IPS DF 6.9 (cell line): ENCODE measurements at regions not wholly inside any gene's neighbourhood (a gene's known extent, or its start where the extent isn't known, plus 50 kb on each side); places are given as distances from the start of the nearest gene placed in this dataset.
"Not testable (repeated sequence)": the region's sequence is repeated elsewhere in the genome, so short reads cannot be mapped to it uniquely, and the experiment has no call there.

Source experiments
- DNase-seq: peaks from one replicate; pipeline ENCODE4 v3.0.0-alpha.2; 2013; ENCODE audit warnings: low read depth, low spot score
- H3K27ac ChIP-seq: one replicate; pipeline ENCODE4 v1.5.1; 2013; ENCODE audit warnings: low read length, control low read depth
- H3K27me3 ChIP-seq: 2 replicates; pipeline ENCODE4 v1.6.1; 2013; ENCODE audit warnings: mild to moderate bottlenecking, low read length; ENCODE audit not compliant: control insufficient read depth, insufficient read depth
- H3K36me3 ChIP-seq: 2 replicates; pipeline ENCODE4 v1.6.1; 2013; ENCODE audit warnings: low read length; ENCODE audit not compliant: control insufficient read depth, insufficient read depth
- H3K4me1 ChIP-seq: 2 replicates; pipeline ENCODE4 v1.6.1; 2013; ENCODE audit warnings: low read length; ENCODE audit not compliant: control insufficient read depth, insufficient read depth
- H3K4me3 ChIP-seq: 2 replicates; pipeline ENCODE4 v1.5.1; 2013; ENCODE audit warnings: mild to moderate bottlenecking, low read length
- H3K9me3 ChIP-seq: 2 replicates; pipeline ENCODE4 v1.6.1; 2013; ENCODE audit warnings: low read length, inconsistent platforms; ENCODE audit not compliant: control insufficient read depth, insufficient read depth
- WGBS: extraction: QIAGEN DNeasy Blood & Tissue Kit; methylation state at CpG from one replicate; pipeline ENCODE4 v1.1.7; 2013; ENCODE audit warnings: mixed read lengths, missing lambda C conversion rate; ENCODE audit not compliant: insufficient read length, insufficient coverage; 5-methylcytosine and 5-hydroxymethylcytosine counted together

DNA sequence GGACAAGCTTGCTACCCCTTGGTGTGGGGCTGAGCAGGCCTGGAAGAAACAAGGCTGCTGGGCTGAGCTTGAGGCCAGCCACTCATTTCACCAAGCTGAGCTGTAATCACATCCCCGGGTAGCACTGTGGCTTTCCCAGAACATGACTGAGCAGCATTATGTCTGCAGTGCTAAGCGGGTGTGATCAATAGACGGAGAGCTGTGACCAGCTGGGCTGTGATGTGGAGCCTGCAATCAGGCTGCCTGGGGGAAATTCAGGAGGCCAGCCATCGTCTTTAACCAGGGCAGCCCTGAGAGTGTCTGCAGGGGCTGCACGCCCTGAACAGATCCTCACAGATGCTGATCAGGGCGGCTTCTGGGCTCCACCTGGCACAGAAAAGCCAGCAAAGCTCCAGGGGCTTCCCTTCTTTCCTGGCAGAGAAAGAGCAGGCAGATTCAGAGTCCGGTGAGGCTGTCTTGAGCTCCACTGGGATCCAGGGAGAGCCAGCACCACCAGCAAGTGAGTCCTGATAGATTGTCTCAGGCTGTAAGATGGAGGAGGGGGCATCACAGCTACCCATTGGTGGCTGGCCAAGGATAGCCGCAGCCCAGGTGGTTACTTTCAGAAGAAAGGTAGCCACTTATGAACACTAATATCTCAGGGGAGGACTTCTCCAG is 165.9 kb downstream of the NRN1 start:
- Histone ChIP-seq H3K4me1 (no peaks in the 10 kb centered on the region), H3K27me3 (peaks cover 7% of the 10 kb centered on the region; the same call in 1 of the 2 replicates), H3K4me3 (no peak overlapping the region), H3K36me3 (no peaks in the 10 kb centered on the region), H3K9me3 (no peaks in the 10 kb centered on the region; the same call in 1 of the 2 replicates), H3K27ac (no peak overlapping the region)
- no peak for DNase-seq
- WGBS, result no CpG with 5 or more reads among the region's 8 CpGs

GRCh38 chr6:5838656-5839396 is 167.9 kb downstream of the NRN1 start:
- WGBS, result no CpG with 5 or more reads among the region's 8 CpGs
- no peaks in the 10 kb centered on the region; the same call in 1 of the 2 replicates for H3K27me3 ChIP-seq
- no peak for DNase-seq
- H3K9me3 ChIP-seq, result no peaks in the 10 kb centered on the region
- no peaks in the 10 kb centered on the region for H3K36me3 ChIP-seq
- H3K4me1 ChIP-seq, result no peaks in the 10 kb centered on the region
- no peak overlapping the region for H3K27ac ChIP-seq
- H3K4me3 ChIP-seq, result no peak overlapping the region

DNA sequence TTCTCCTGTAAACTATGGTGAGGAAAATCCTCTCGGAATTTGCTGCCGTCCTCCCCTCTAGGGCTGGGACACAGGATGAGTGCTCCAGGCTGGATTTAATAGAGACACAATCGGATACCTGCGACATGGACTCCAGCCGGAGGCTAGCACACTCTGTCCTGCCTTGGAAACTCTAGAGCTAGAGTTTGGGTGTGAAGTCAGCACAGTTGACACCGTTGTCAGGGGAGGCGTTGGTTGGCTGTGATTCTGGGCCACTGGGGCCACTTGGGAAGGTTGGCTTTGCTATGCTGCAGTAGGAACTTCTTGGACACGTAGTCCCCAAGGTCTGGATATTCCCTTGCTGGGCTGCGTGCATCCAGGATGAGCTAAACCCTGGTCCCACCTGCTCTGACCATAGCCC is 169.4 kb downstream of the NRN1 start:
- no peaks in the 10 kb centered on the region; the same call in 1 of the 2 replicates for H3K9me3 ChIP-seq
- WGBS, result no CpG with 5 or more reads among the region's 9 CpGs
- no peak overlapping the region for H3K27ac ChIP-seq
- H3K4me3 ChIP-seq, result no peak overlapping the region
- H3K27me3 ChIP-seq, result no peaks in the 10 kb centered on the region; the same call in 1 of the 2 replicates
- H3K4me1 ChIP-seq, result no peaks in the 10 kb centered on the region
- DNase-seq, result no peak
- H3K36me3 ChIP-seq, result no peaks in the 10 kb centered on the region

GRCh38 chr6:5836597-5836996 is 170.1 kb downstream of the NRN1 start:
- not testable (repeated sequence) for H3K27me3 ChIP-seq, H3K27ac ChIP-seq, DNase-seq, H3K9me3 ChIP-seq, H3K4me1 ChIP-seq, H3K36me3 ChIP-seq, H3K4me3 ChIP-seq
- WGBS, result no CpG with 5 or more reads among the region's 5 CpGs

DNA sequence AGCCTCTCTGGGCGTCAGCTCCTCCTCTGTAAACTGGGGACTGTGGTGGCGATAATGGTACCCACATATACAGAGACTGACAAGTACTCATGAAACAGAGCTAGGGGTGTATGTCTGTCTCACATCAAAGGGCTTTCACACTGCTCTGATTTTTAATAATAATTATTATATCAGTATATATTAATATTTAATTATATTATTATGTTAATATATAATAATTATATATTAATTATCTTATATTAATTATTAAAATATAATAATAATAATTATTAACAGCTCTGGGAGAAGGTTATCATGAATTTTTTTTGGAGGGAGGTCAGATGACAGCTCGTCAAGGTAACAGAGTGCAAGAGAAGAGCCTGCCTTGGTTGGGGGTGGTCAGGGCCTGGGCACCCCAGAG is 173.6 kb downstream of the NRN1 start:
- no peaks in the 10 kb centered on the region for H3K4me1 ChIP-seq
- DNase-seq, result no peak
- WGBS, result no CpG with 5 or more reads among the region's 3 CpGs
- no peaks in the 10 kb centered on the region for H3K27me3 ChIP-seq
- H3K27ac ChIP-seq, result no peak overlapping the region
- H3K9me3 ChIP-seq, result no peaks in the 10 kb centered on the region; the same call in 1 of the 2 replicates
- no peaks in the 10 kb centered on the region for H3K36me3 ChIP-seq
- H3K4me3 ChIP-seq, result no peak overlapping the region

DNA sequence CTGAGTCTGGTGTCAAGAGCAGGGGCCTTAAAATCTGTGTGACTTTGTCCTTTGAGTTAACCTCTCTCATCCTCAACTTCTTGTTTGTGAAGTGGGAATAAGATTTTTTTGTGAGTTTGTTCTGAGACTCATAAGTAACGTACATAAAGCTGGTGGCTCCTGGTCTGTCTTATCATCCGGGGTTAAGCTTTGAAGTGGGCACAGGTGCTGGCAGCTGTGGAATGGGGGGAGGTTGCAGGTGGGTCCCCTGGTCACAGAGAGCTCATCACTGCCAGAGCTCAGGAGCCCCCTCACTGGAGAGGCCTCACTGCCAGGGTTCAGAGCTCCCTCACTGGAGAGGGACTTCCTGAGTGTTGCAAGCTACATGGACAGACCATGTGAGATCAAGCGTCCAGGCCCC is 174.1 kb downstream of the NRN1 start:
- no CpG with 5 or more reads among the region's 3 CpGs for WGBS
- H3K27ac ChIP-seq, result no peak overlapping the region

DNA sequence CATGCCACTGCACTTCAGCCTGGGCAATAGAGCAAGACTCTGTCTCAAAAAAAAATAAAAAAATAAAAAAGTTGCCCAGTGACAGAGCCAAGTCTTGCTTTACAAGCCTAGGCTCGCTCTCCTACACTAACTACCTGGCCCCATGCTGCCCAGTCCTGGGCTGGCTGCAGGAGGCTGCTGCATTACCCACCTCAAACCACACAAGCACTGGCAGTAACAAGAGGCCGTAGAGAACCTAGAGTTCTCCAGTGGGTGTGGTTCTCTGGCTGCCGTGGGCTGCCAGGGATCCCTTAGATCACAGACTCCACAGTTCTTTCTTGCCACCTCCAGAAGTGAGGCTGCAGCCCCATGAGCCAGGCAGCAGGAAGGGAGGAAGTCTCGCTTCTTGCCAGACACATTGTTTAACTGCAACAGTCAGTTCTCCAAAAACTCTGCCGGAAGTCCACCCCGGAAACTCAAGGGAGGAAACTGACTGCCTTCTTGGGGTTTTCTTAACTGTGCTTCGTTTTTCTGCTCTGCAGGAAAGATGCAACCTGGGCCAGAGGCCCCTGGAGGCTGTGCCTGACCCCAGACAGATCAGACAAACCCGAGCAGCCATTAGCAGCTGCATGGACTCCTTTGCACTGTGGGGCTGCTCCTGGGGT is 175.4 kb downstream of the NRN1 start:
- H3K27me3 ChIP-seq, DNase-seq, H3K27ac ChIP-seq, H3K9me3 ChIP-seq, H3K4me1 ChIP-seq, H3K4me3 ChIP-seq, H3K36me3 ChIP-seq: not testable (repeated sequence)
- WGBS, result no CpG with 5 or more reads among the region's 8 CpGs

More for the DNA sequence above, 174.1 kb downstream of the NRN1 start:
- Histone ChIP-seq H3K4me1 (no peaks in the 10 kb centered on the region), H3K4me3 (no peak overlapping the region), H3K36me3 (no peaks in the 10 kb centered on the region), H3K9me3 (no peaks in the 10 kb centered on the region; the same call in 1 of the 2 replicates), H3K27me3 (no peaks in the 10 kb centered on the region)
- no peak for DNase-seq

DNA sequence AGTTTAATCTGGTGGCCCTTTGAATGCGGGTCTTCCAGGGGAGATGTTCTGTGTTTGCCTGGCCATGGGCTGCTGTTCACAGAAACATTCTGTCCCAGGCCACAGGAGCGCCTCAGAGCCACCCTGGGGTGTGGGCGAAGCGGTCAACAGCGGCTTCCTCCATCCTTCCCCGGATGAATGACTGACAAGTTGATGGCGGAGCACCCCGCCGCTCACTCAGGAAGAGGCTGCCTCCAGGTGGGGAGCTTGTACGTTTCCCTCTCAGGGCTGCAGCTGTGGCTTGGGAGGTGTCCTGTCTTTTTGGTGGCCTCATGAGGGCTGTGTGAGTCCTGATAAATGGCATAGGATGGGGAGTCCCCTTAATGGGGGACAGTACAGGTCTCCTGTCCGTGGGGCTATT is 178.4 kb downstream of the NRN1 start:
- Histone ChIP-seq H3K4me3 (no peak overlapping the region), H3K27ac (no peak overlapping the region), H3K27me3 (no peaks in the 10 kb centered on the region), H3K9me3 (no peaks in the 10 kb centered on the region; the same call in 1 of the 2 replicates), H3K4me1 (no peaks in the 10 kb centered on the region), H3K36me3 (no peaks in the 10 kb centered on the region)
- no peak for DNase-seq
- WGBS, result no CpG with 5 or more reads among the region's 11 CpGs

GRCh38 chr6:5827056-5827904 is 179.4 kb downstream of the NRN1 start:
- H3K4me1 ChIP-seq, result no peaks in the 10 kb centered on the region
- no peaks in the 10 kb centered on the region for H3K36me3 ChIP-seq
- no peak for DNase-seq
- no peak overlapping the region for H3K4me3 ChIP-seq
- WGBS, result no CpG with 5 or more reads among the region's 14 CpGs
- no peak overlapping the region for H3K27ac ChIP-seq
- H3K27me3 ChIP-seq, result no peaks in the 10 kb centered on the region
- no peaks in the 10 kb centered on the region for H3K9me3 ChIP-seq

- no CpG with 5 or more reads among the region's 8 CpGs for whole genome bisulfite sequencing
- not testable (repeated sequence) for H3K36me3 ChIP-seq, H3K4me3 ChIP-seq, DNase-seq, H3K27ac ChIP-seq, H3K9me3 ChIP-seq, H3K27me3 ChIP-seq, H3K4me1 ChIP-seq
Measured at GRCh38 chr6:5824382-5824983, 182.2 kb downstream of the NRN1 start.
